Psoas muscle (tissue), 7 donors: ENCODE measurements at regions not wholly inside any gene's neighbourhood (a gene's known extent, or its start where the extent isn't known, plus 50 kb on each side); places are given as distances from the start of the nearest gene placed in this dataset.
"Not testable (repeated sequence)": the region's sequence is repeated elsewhere in the genome, so short reads cannot be mapped to it uniquely, and the experiment has no call there.

Source experiments
- ATAC-seq, 4 donors: fragments of 200-7000 bp; cut with Tn5 transposase; one replicate each; pipeline ENCODE4 v1.9.1; 2020; ENCODE audit warnings: moderate library complexity in 3 of 4, mild to moderate bottlenecking in 2 of 4
- DNase-seq, 2 donors: peaks; one replicate each; pipeline ENCODE4 v3.0.0-alpha.2; 2020
- H3K27ac ChIP-seq: fragments of 200-600 bp; one replicate; pipeline ENCODE4 v1.8.0; 2022
- H3K27me3 ChIP-seq, 3 donors: fragments of 200-600 bp in 1 of 3; one replicate each; pipeline versions ENCODE4 v1.6.1 to v1.8.0; 2013 to 2022; ENCODE audit warnings: low read length in 2 of 3, mild to moderate bottlenecking in 2 of 3, moderate library complexity in 1 of 3; ENCODE audit not compliant: insufficient read depth in 3 of 3
- H3K36me3 ChIP-seq, 2 donors: fragments of 200-600 bp in 1 of 2; one replicate each; pipeline versions ENCODE4 v1.6.1 to v1.8.0; 2013 to 2022; ENCODE audit warnings: low read depth in 1 of 2, mild to moderate bottlenecking in 1 of 2, moderate library complexity in 1 of 2; ENCODE audit not compliant: insufficient read depth in 1 of 2
- H3K4me1 ChIP-seq: fragments of 200-600 bp; one replicate; pipeline ENCODE4 v1.8.0; 2022
- H3K4me3 ChIP-seq: fragments of 200-600 bp; one replicate; pipeline ENCODE4 v1.8.0; 2022; ENCODE audit warnings: mild to moderate bottlenecking
- H3K9me3 ChIP-seq: fragments of 200-600 bp; one replicate; pipeline ENCODE4 v1.8.0; 2022
- WGBS, 3 donors: extraction: QIAGEN DNeasy Blood & Tissue Kit; methylation state at CpG; one replicate each; pipeline versions ENCODE4 v1.1.6 to v1.1.7; 2013; 5-methylcytosine and 5-hydroxymethylcytosine counted together
- intact Hi-C, 2 donors: fragments of 100-400 bp; cut with DNase I; formaldehyde crosslinking; loops; one replicate each; pipeline versions ENCODE4 v1.11.0 to v1.14.2; 2022
- TF ChIP-seq, protein P1 (sequence below): fragments of 200-600 bp; IDR thresholded peaks from one replicate; pipeline ENCODE4 v1.8.0; 2022; ENCODE audit warnings: antibody characterized with exemption
- donor health status: healthy with polysubstance abuse.
- donor health status: DM: no; HTN: no; CAD: no; lungs with moderate emphysema.
- donor health status: Bipolar disorder and iron deficiency.
- donor health status: healthy.
- donor health status: DM: yes; HTN: yes; CAD: no.
- donor health status: DM: no; HTN: no; CAD: no.
- donor health status: DM: yes; HTN: yes; CAD: no.

DNA sequence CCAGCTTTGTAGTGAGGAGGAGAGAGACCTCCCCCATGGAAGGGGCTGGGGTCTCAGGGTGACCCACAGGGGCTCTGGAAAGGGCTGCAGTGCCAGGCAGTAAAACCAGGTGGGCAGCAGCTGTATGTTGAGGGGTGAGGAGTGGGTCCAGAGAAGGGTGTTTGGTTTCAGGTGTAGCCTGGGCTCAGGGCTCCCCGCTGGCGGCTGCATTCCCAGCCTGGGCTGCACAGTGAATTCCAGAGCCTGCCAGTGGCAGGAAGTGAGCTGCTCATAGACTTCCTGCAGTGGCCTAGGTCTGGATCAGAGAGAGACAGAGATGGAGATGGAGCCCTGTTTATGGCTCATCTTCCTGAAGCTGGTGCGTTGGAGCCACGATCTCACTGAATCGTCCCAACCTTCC lies 356.4 kb downstream of the PTPRU start:
- no peak for DNase-seq
- Histone ChIP-seq H3K4me1 (no peaks in the 10 kb centered on the region), H3K9me3 (no peaks in the 10 kb centered on the region), H3K4me3 (no peak overlapping the region), H3K27me3 (peaks cover 0 to 10% (median 0%) of the 10 kb centered on the region in 3 donors), H3K36me3 (no peaks in the 10 kb centered on the region), H3K27ac (no peak overlapping the region)
- intact Hi-C loops = no loop called here
- TF ChIP-seq, protein P1, sequence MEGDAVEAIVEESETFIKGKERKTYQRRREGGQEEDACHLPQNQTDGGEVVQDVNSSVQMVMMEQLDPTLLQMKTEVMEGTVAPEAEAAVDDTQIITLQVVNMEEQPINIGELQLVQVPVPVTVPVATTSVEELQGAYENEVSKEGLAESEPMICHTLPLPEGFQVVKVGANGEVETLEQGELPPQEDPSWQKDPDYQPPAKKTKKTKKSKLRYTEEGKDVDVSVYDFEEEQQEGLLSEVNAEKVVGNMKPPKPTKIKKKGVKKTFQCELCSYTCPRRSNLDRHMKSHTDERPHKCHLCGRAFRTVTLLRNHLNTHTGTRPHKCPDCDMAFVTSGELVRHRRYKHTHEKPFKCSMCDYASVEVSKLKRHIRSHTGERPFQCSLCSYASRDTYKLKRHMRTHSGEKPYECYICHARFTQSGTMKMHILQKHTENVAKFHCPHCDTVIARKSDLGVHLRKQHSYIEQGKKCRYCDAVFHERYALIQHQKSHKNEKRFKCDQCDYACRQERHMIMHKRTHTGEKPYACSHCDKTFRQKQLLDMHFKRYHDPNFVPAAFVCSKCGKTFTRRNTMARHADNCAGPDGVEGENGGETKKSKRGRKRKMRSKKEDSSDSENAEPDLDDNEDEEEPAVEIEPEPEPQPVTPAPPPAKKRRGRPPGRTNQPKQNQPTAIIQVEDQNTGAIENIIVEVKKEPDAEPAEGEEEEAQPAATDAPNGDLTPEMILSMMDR = no peak
- ATAC-seq = no peak
- WGBS, 3 donors = 34 to 48% (median 38%) methylated on average over 5 of the region's 5 CpGs

DNA sequence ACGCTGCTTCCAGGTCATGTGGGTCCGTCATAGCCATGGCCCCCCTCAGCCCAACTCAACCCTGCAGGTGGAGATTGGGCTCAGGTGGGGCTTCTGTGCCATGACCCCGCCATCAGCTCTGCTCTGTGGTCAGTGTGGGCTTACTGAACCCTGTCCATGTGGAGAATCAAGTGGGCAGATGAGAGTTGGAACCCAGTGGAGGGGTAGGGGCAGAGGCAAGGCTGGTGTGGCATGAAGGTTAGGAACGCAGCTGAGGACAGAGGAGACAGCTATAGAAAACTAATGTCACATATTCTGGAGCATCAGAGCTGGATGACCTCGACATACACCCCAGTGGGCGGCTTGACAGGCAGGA lies 355.9 kb downstream of the PTPRU start:
- intact Hi-C loops = no loop called here
- WGBS, 3 donors = 83 to 88% (median 87%) methylated on average over 6 of the region's 6 CpGs
- Histone ChIP-seq H3K27ac (no peak overlapping the region), H3K36me3 (no peaks in the 10 kb centered on the region), H3K9me3 (no peaks in the 10 kb centered on the region), H3K4me3 (no peak overlapping the region), H3K27me3 (peaks cover 0 to 10% (median 0%) of the 10 kb centered on the region in 3 donors), H3K4me1 (no peaks in the 10 kb centered on the region)
- DNase-seq (no peak), ATAC-seq (no peak)
- TF ChIP-seq, protein P1 = no peak

DNA sequence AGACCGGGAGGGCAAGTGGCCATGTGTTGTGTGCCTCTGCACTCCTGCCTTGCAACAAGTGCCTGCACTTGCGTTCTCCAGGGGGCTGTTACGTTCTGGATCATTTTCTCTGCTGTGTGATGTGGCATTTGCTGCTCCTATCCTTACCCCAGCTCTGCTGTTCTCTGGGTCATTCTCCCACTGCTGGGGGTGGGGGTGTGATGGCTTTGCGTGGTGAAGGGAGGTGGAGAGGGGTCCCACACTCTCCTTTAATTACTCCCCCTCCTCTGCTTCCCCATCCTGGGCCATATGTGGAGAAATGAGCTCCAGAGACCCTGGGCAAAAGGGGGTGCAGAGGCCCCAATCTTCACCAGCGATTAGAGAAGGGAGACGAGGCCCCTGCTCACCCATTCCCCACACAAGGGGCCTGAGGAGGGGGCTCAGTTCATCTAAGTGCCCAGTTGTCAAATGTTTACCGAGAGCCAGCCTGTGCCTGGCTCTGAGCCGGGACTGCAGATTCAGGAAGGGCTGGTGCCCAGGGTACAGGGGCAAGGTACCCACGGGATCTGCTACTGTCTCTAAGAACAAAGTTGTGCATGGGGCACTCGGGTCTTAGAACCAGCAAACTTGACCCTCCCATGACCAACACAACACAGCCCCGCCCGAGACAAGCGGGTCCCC lies 355.4 kb downstream of the PTPRU start:
- no peak for ATAC-seq

DNA sequence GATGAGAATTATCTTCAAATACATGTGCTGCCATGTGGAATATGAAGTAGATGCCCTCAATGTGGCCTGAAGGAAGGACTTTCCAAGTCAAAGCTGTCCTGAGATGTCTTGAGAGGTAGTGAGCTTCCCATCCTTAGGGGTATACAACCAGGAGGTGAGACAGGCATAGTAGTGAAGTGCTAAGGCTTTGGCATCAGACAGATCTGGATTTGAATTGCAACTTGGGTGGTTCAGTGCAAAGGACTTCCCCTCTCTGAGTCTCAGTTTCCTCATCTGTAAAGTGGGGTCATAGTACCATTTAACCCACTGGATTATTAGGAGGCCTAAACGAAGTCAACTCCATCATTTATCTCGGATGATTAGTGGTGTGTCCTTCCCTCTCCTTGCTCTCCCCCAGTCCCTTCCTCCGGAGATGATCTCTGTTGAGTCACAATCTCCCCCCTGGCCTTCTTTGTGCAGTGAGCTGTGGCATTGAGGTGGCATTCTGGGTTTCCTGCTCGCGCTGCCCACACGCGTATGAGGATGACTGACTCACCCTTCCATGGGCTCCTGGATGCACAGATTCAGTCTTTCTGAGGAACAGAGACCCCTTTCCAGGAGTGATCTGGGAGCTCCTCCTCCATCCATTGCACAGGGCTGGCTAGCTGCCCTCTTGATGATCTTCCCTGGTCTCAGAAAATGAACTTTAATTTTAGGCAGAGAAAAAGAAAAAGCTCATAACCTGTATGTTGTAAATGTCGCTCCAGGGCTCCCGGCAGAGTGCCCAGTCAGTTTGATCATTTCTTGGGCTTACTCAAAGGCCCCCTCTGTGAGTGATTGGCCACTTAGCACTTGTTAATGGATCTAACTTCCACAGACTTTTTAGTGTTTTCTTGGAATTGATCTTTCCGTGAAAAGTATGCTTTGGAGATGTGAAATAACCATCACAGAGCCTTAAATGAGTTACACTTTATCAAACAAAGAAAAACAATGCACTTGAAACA lies 354.6 kb downstream of the PTPRU start:
- TF ChIP-seq, protein P1 = no peak
- H3K4me1 ChIP-seq = no peaks in the 10 kb centered on the region
- 60 to 67% (median 63%) methylated on average over 10 of the region's 10 CpGs for WGBS, 3 donors
- DNase-seq = no peak
- H3K27ac ChIP-seq = no peak overlapping the region
- no peak overlapping the region for H3K4me3 ChIP-seq
- no peaks in the 10 kb centered on the region for H3K9me3 ChIP-seq
- intact Hi-C loops = no loop called here
- H3K27me3 ChIP-seq = peaks cover 0 to 10% (median 0%) of the 10 kb centered on the region in 3 donors
- H3K36me3 ChIP-seq = no peaks in the 10 kb centered on the region
- ATAC-seq = no peak

More for the DNA sequence above, 355.4 kb downstream of the PTPRU start:
- Histone ChIP-seq H3K4me1 (no peaks in the 10 kb centered on the region), H3K9me3 (no peaks in the 10 kb centered on the region), H3K4me3 (no peak overlapping the region), H3K27me3 (peaks cover 0 to 10% (median 0%) of the 10 kb centered on the region in 3 donors), H3K27ac (no peak overlapping the region), H3K36me3 (no peaks in the 10 kb centered on the region)
- DNase-seq = no peak
- WGBS, 3 donors = 66 to 76% (median 67%) methylated on average over 13 of the region's 13 CpGs
- TF ChIP-seq, protein P1 = no peak
- intact Hi-C loops = no loop called here

DNA sequence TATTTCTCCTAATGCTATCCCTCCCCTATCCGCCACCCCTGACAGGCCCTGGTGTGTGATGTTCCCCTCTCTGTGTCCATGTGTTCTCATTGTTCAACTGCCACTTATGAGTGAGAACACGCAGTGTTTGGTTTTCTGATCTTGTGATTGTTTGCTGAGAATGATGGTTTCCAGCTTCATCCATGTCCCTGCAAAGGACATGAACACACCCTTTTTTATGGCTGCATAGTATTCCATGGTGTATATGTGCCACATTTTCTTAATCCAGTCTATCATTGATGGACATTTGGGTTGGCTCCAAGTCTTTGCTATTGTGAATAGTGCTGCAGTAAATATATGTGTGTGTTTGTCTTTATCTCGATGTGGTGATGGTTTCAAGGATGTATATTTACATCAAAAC lies 353.4 kb downstream of the PTPRU start:
- H3K9me3 ChIP-seq, H3K4me1 ChIP-seq, H3K27ac ChIP-seq, H3K4me3 ChIP-seq, H3K36me3 ChIP-seq, intact Hi-C loops, ATAC-seq, DNase-seq, H3K27me3 ChIP-seq: not testable (repeated sequence)
- 94 to 97% (median 97%) methylated on average over 3 of the region's 3 CpGs for WGBS, 3 donors
